ENCODE measurements at regions not wholly inside any gene's neighbourhood (a gene's known extent, or its start where the extent isn't known, plus 50 kb on each side); places are given as distances from the start of the nearest gene placed in this dataset.

GRCh38 chr4:102193145-102193544 is 152.1 kb downstream of the SLC39A8 start:
- FAIRE-seq (no peak), DNase-seq (ENCODE audit: low read depth, low spot score) (no peak)
- TF ChIP-seq MYC (IDR thresholded peaks at IDR 0.05; ENCODE audit: low read depth, low read length): no peak
- no peak for TF ChIP-seq CTCF (IDR thresholded peaks at IDR 0.05; ENCODE audit: extremely low read depth in 1 of 2, insufficient read depth in 1 of 2, low read depth in 1 of 2, low read length in 2 of 2)
- TF ChIP-seq JUN (IDR thresholded peaks at IDR 0.05; ENCODE audit: borderline replicate concordance, insufficient read depth, insufficient read length, low read depth): no peak
- TF ChIP-seq MAX (IDR thresholded peaks at IDR 0.05; ENCODE audit: insufficient read depth, insufficient read length): no peak
- TF ChIP-seq POLR2A (IDR thresholded peaks at IDR 0.05; ENCODE audit: low read depth, low read length): no peak
- no peak for TF ChIP-seq EZH2 (IDR thresholded peaks at IDR 0.05; ENCODE audit: borderline replicate concordance, low read depth, low read length, severe bottlenecking)
- TF ChIP-seq POLR2AphosphoS5 (IDR thresholded peaks at IDR 0.05; ENCODE audit: insufficient read depth, low read depth, low read length): no peak
- no peak for TF ChIP-seq FOS (IDR thresholded peaks at IDR 0.05; ENCODE audit: borderline replicate concordance, insufficient read depth, low read length)
- Histone ChIP-seq H3K27ac (ENCODE audit: insufficient read depth, low read depth, low read length) (no peak overlapping the region), H3K9me3 (replicated peaks; ENCODE audit: control insufficient read depth, insufficient read depth, low read length) (no peaks in the 10 kb centered on the region), H4K20me1 (replicated peaks; ENCODE audit: control insufficient read depth, extremely low read depth, insufficient read depth, low read length) (no peaks in the 10 kb centered on the region), H3K4me3 (replicated peaks in 1 of 3; ENCODE audit: insufficient read depth in 1 of 3, low read depth in 1 of 3, low read length in 3 of 3) (no peak overlapping the region), H3K9ac (replicated peaks; ENCODE audit: extremely low read depth, insufficient read depth, low read length) (no peak overlapping the region), H3K79me2 (ENCODE audit: control insufficient read depth, insufficient read depth, low read length) (no peaks in the 10 kb centered on the region), H3K27me3 (ENCODE audit: control insufficient read depth in 2 of 2, insufficient read depth in 2 of 2, low read length in 2 of 2) (no peaks in the 10 kb centered on the region), H2AFZ (ENCODE audit: low read depth, low read length) (no peak overlapping the region), H3K4me2 (ENCODE audit: insufficient read depth, low read length) (no peak overlapping the region), H3K9me1 (replicated peaks; ENCODE audit: control insufficient read depth, extremely low read depth, insufficient read depth, low read length) (no peaks in the 10 kb centered on the region), H3K4me1 (ENCODE audit: control insufficient read depth, extremely low read depth, insufficient read depth, low read length) (peaks cover 7% of the 10 kb centered on the region), H3K36me3 (ENCODE audit: control insufficient read depth in 2 of 2, extremely low read depth in 1 of 2, insufficient read depth in 2 of 2, low read length in 2 of 2) (no peaks in the 10 kb centered on the region)
- dilution Hi-C loops (cut with MboI; ENCODE audit: extremely low pct_ligation_motif_present, low sequenced_read_pairs) (no loop called here), intact Hi-C loops (cut with micrococcal nuclease) (no loop called here)
- BruUV-seq (replicated peaks): no TSS peak
- POLR2A ChIA-PET: no interaction called here
- CTCF ChIA-PET: no interaction called here
